ENCODE measurements at regions not wholly inside any gene's neighbourhood (a gene's known extent, or its start where the extent isn't known, plus 50 kb on each side); places are given as distances from the start of the nearest gene placed in this dataset.

GRCh38 chr12:24724814-24725213 is 224.1 kb downstream of the BCAT1 start:
- 90 to 92% methylated on average over 5 of the region's 5 CpGs for WGBS, 2 donors
- Histone ChIP-seq H3K9me3 (peaks cover 0 to 3% (median 0%) of the 10 kb centered on the region in 4 donors), H3K4me3 (no peak overlapping the region), H3K27me3 (no peaks in the 10 kb centered on the region), H3K4me1 (no peaks in the 10 kb centered on the region), H3K36me3 (no peaks in the 10 kb centered on the region), H3K27ac (no peak overlapping the region)
- DNase-seq (ENCODE audit: low spot score in 2 of 2), result no peak
- no peak for TF ChIP-seq CTCF (IDR thresholded peaks at IDR 0.05)
- TF ChIP-seq EP300 (IDR thresholded peaks at IDR 0.05), result no peak
- no peak for TF ChIP-seq POLR2A (IDR thresholded peaks at IDR 0.05)

GRCh38 chr12:24723759-24724158 is 225.1 kb downstream of the BCAT1 start:
- H3K9me3 ChIP-seq, result peaks cover 0 to 3% (median 0%) of the 10 kb centered on the region in 4 donors
- no peaks in the 10 kb centered on the region for H3K4me1 ChIP-seq
- H3K36me3 ChIP-seq, result no peaks in the 10 kb centered on the region
- no peaks in the 10 kb centered on the region for H3K27me3 ChIP-seq
- no peak overlapping the region for H3K4me3 ChIP-seq
- TF ChIP-seq EP300 (IDR thresholded peaks at IDR 0.05) (no peak), POLR2A (IDR thresholded peaks at IDR 0.05) (no peak), CTCF (IDR thresholded peaks at IDR 0.05) (no peak)
- DNase-seq (ENCODE audit: low spot score in 2 of 2), result no peak
- no peak overlapping the region for H3K27ac ChIP-seq

- H3K27ac ChIP-seq, result no peak overlapping the region
- DNase-seq (ENCODE audit: low spot score in 2 of 2), result no peak
- no peaks in the 10 kb centered on the region for H3K4me1 ChIP-seq
- no peak overlapping the region for H3K4me3 ChIP-seq
- H3K36me3 ChIP-seq, result no peaks in the 10 kb centered on the region
- TF ChIP-seq CTCF (IDR thresholded peaks at IDR 0.05), result no peak
- TF ChIP-seq POLR2A (IDR thresholded peaks at IDR 0.05), result no peak
- no peak for TF ChIP-seq EP300 (IDR thresholded peaks at IDR 0.05)
- H3K9me3 ChIP-seq, result peaks cover 0 to 3% (median 0%) of the 10 kb centered on the region in 4 donors
- no peaks in the 10 kb centered on the region for H3K27me3 ChIP-seq
Observed at GRCh38 chr12:24721191-24721590, 227.7 kb downstream of the BCAT1 start.

GRCh38 chr12:24719293-24719721 is 229.6 kb downstream of the BCAT1 start:
- H3K27me3 ChIP-seq, result no peaks in the 10 kb centered on the region
- TF ChIP-seq EP300 (IDR thresholded peaks at IDR 0.05) (no peak), CTCF (IDR thresholded peaks at IDR 0.05) (no peak), POLR2A (IDR thresholded peaks at IDR 0.05) (no peak)
- no peaks in the 10 kb centered on the region for H3K36me3 ChIP-seq
- H3K27ac ChIP-seq, result no peak overlapping the region
- DNase-seq (ENCODE audit: low spot score in 2 of 2), result no peak
- H3K4me3 ChIP-seq, result no peak overlapping the region
- peaks cover 0 to 3% (median 0%) of the 10 kb centered on the region in 4 donors for H3K9me3 ChIP-seq
- no peaks in the 10 kb centered on the region for H3K4me1 ChIP-seq
- 79 to 81% methylated on average over 1 of the region's 1 CpG for WGBS, 2 donors

- Histone ChIP-seq H3K36me3 (no peaks in the 10 kb centered on the region), H3K27ac (no peak overlapping the region), H3K27me3 (no peaks in the 10 kb centered on the region), H3K4me3 (no peak overlapping the region), H3K9me3 (peaks cover 0 to 3% (median 0%) of the 10 kb centered on the region in 4 donors), H3K4me1 (no peaks in the 10 kb centered on the region)
- 0% methylated on average over 1 of the region's 1 CpG for WGBS, 2 donors
- DNase-seq (ENCODE audit: low spot score in 2 of 2), result no peak
- TF ChIP-seq CTCF (IDR thresholded peaks at IDR 0.05) (no peak), EP300 (IDR thresholded peaks at IDR 0.05) (no peak), POLR2A (IDR thresholded peaks at IDR 0.05) (no peak)
Observed at GRCh38 chr12:24718617-24719016, 230.3 kb downstream of the BCAT1 start.
